Neural cell (in vitro differentiated cells): ENCODE measurements at regions not wholly inside any gene's neighbourhood (a gene's known extent, or its start where the extent isn't known, plus 50 kb on each side); places are given as distances from the start of the nearest gene placed in this dataset.

Experiments used
- H2AFZ ChIP-seq: fragments of 200-600, 300-800 bp; sonication (generic), shearing (Covaris generic); 2 replicates; pipeline ENCODE4 v1.6.0; 2014; ENCODE audit warnings: low read depth, mild to moderate bottlenecking, antibody characterized with exemption, low read length, moderate library complexity
- H3F3A ChIP-seq: fragments of 200-600 bp; shearing (Covaris generic); 2 replicates; pipeline ENCODE4 v1.6.1; 2016; ENCODE audit warnings: mild to moderate bottlenecking, moderate library complexity, mixed read lengths, antibody characterized with exemption, low read length; ENCODE audit not compliant: insufficient read depth, poor library complexity, severe bottlenecking
- H3K27ac ChIP-seq: fragments of 200-600, 300-800 bp; sonication (generic), shearing (Covaris generic); 2 replicates; pipeline ENCODE4 v1.5.1; 2014; ENCODE audit warnings: mild to moderate bottlenecking, low read length, moderate library complexity
- H3K27me3 ChIP-seq: fragments of 300-800, 200-600 bp; sonication (generic), shearing (Covaris generic); 2 replicates; pipeline ENCODE4 v1.6.0; 2014; ENCODE audit warnings: mild to moderate bottlenecking, low read depth, low read length, moderate library complexity; ENCODE audit not compliant: insufficient read depth
- H3K36me3 ChIP-seq: fragments of 300-800, 200-600 bp; sonication (generic), shearing (Covaris generic); 2 replicates; pipeline ENCODE4 v1.5.1; 2014; ENCODE audit warnings: mild to moderate bottlenecking, antibody characterized with exemption, low read length, moderate library complexity; ENCODE audit not compliant: insufficient read depth
- H3K4me2 ChIP-seq: fragments of 300-800, 200-600 bp; sonication (generic), shearing (Covaris generic); 2 replicates; pipeline ENCODE4 v1.6.0; 2014; ENCODE audit warnings: mild to moderate bottlenecking, low read length
- H3K4me3 ChIP-seq: fragments of 300-800, 200-600 bp; sonication (generic), shearing (Covaris generic); 2 replicates; pipeline ENCODE4 v1.5.1; 2014; ENCODE audit warnings: mild to moderate bottlenecking, low read length, moderate library complexity
- H3K79me2 ChIP-seq: fragments of 200-600 bp; shearing (Covaris generic); replicated peaks from 2 replicates; pipeline ENCODE4 v1.6.0; 2014; ENCODE audit warnings: mild to moderate bottlenecking, low read length, moderate library complexity; ENCODE audit not compliant: insufficient read depth
- H3K9ac ChIP-seq: fragments of 300-800, 200-600 bp; sonication (generic), shearing (Covaris generic); 2 replicates; pipeline ENCODE4 v1.6.1; 2016; ENCODE audit warnings: mild to moderate bottlenecking, low read length, mixed read lengths
- H3K9me2 ChIP-seq: fragments of 200-600 bp; shearing (Covaris generic); 2 replicates; pipeline ENCODE4 v1.6.1; 2016; ENCODE audit warnings: mild to moderate bottlenecking, low read length, mixed read lengths; ENCODE audit not compliant: insufficient read depth
- H3K9me3 ChIP-seq: fragments of 200-600, 300-800 bp; sonication (generic), shearing (Covaris generic); 2 replicates; pipeline ENCODE4 v1.6.1; 2016; ENCODE audit warnings: mild to moderate bottlenecking, mixed run types, low read length, moderate library complexity, mixed read lengths
- H4K20me1 ChIP-seq: fragments of 200-600 bp; shearing (Covaris generic); 2 replicates; pipeline ENCODE4 v1.6.1; 2016; ENCODE audit warnings: mild to moderate bottlenecking, mixed run types; ENCODE audit not compliant: insufficient read depth
- EP300 ChIP-seq: fragments of 450-650 bp; conservative IDR thresholded peaks from 2 replicates; pipeline ENCODE4 v1.6.1; 2014; ENCODE audit warnings: antibody characterized with exemption, mild to moderate bottlenecking, moderate library complexity; ENCODE audit not compliant: poor library complexity, severe bottlenecking
- EZH2 ChIP-seq: fragments of 200-600, 300-800 bp; shearing (Covaris generic), sonication (generic); IDR thresholded peaks from 2 replicates; pipeline ENCODE4 v1.6.1; 2014; ENCODE audit warnings: antibody characterized with exemption, low read length, borderline replicate concordance, mild to moderate bottlenecking; ENCODE audit not compliant: insufficient read depth, poor library complexity, severe bottlenecking
- MXI1 ChIP-seq: fragments of 450-650 bp; conservative IDR thresholded peaks from 2 replicates; pipeline ENCODE4 v1.6.1; 2014; ENCODE audit warnings: antibody characterized with exemption, mild to moderate bottlenecking; ENCODE audit not compliant: poor library complexity, severe bottlenecking
- POLR2AphosphoS5 ChIP-seq: IDR thresholded peaks from 2 replicates; pipeline ENCODE4 v1.6.1; 2012
- RAD21 ChIP-seq: fragments of 450-650 bp; conservative IDR thresholded peaks from 2 replicates; pipeline ENCODE4 v1.6.1; 2014; ENCODE audit warnings: antibody characterized with exemption, mild to moderate bottlenecking, moderate library complexity
- SMC3 ChIP-seq: fragments of 450-650 bp; conservative IDR thresholded peaks from 2 replicates; pipeline ENCODE4 v1.6.1; 2014; ENCODE audit warnings: antibody characterized with exemption, mild to moderate bottlenecking, moderate library complexity; ENCODE audit not compliant: poor library complexity
- TAF1 ChIP-seq: IDR thresholded peaks from 2 replicates; pipeline ENCODE4 v1.6.1; 2012; ENCODE audit warnings: low read depth
- TF ChIP-seq, protein P1 (sequence below): fragments of 450-650 bp; IDR thresholded peaks from 2 replicates; pipeline ENCODE4 v1.5.1; 2014; ENCODE audit warnings: antibody characterized with exemption, mild to moderate bottlenecking, moderate library complexity; ENCODE audit not compliant: poor library complexity, severe bottlenecking
- TF ChIP-seq, protein P2 (sequence below): IDR thresholded peaks from 2 replicates; pipeline ENCODE4 v1.6.1; 2012; ENCODE audit warnings: borderline replicate concordance

DNA sequence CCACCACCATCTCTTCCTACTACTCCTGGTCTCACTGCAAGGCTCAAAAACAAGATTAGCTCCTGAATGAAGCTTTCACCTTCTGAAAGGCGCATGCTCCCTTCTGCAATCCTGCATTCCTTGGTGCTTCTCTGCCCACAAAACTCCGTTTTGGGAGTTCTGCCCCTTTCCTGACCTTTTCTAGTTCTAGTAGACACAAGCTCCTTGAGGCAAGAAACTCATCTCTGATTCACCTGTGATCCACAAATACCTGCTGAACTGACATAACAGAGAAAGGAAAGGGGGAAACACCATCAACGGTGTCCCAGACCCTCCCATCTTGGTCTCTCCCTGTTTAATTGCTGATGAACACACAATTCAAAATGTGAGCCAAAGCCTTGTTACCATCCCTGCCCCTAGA lies 64.0 kb upstream of the EGR2 start:
- no peak overlapping the region for H3K4me3 ChIP-seq
- no peak overlapping the region for H3K27ac ChIP-seq
- H3K79me2 ChIP-seq, result no peaks in the 10 kb centered on the region
- H3K4me2 ChIP-seq, result no peak overlapping the region
- no peaks in the 10 kb centered on the region for H3K27me3 ChIP-seq
- H3K9me3 ChIP-seq, result no peaks in the 10 kb centered on the region
- H3F3A ChIP-seq, result no peaks in the 10 kb centered on the region
- H3K9me2 ChIP-seq, result no peaks in the 10 kb centered on the region
- no peak overlapping the region for H2AFZ ChIP-seq
- H3K36me3 ChIP-seq, result no peaks in the 10 kb centered on the region
- TF ChIP-seq EZH2 (no peak), TAF1 (no peak), POLR2AphosphoS5 (no peak), SMC3 (no peak), MXI1 (no peak), EP300 (no peak)
- TF ChIP-seq, protein P1, sequence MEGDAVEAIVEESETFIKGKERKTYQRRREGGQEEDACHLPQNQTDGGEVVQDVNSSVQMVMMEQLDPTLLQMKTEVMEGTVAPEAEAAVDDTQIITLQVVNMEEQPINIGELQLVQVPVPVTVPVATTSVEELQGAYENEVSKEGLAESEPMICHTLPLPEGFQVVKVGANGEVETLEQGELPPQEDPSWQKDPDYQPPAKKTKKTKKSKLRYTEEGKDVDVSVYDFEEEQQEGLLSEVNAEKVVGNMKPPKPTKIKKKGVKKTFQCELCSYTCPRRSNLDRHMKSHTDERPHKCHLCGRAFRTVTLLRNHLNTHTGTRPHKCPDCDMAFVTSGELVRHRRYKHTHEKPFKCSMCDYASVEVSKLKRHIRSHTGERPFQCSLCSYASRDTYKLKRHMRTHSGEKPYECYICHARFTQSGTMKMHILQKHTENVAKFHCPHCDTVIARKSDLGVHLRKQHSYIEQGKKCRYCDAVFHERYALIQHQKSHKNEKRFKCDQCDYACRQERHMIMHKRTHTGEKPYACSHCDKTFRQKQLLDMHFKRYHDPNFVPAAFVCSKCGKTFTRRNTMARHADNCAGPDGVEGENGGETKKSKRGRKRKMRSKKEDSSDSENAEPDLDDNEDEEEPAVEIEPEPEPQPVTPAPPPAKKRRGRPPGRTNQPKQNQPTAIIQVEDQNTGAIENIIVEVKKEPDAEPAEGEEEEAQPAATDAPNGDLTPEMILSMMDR, result no peak
- TF ChIP-seq, protein P2, sequence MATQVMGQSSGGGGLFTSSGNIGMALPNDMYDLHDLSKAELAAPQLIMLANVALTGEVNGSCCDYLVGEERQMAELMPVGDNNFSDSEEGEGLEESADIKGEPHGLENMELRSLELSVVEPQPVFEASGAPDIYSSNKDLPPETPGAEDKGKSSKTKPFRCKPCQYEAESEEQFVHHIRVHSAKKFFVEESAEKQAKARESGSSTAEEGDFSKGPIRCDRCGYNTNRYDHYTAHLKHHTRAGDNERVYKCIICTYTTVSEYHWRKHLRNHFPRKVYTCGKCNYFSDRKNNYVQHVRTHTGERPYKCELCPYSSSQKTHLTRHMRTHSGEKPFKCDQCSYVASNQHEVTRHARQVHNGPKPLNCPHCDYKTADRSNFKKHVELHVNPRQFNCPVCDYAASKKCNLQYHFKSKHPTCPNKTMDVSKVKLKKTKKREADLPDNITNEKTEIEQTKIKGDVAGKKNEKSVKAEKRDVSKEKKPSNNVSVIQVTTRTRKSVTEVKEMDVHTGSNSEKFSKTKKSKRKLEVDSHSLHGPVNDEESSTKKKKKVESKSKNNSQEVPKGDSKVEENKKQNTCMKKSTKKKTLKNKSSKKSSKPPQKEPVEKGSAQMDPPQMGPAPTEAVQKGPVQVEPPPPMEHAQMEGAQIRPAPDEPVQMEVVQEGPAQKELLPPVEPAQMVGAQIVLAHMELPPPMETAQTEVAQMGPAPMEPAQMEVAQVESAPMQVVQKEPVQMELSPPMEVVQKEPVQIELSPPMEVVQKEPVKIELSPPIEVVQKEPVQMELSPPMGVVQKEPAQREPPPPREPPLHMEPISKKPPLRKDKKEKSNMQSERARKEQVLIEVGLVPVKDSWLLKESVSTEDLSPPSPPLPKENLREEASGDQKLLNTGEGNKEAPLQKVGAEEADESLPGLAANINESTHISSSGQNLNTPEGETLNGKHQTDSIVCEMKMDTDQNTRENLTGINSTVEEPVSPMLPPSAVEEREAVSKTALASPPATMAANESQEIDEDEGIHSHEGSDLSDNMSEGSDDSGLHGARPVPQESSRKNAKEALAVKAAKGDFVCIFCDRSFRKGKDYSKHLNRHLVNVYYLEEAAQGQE, result no peak
- H3K9ac ChIP-seq, result no peak overlapping the region
- H4K20me1 ChIP-seq, result no peaks in the 10 kb centered on the region

DNA sequence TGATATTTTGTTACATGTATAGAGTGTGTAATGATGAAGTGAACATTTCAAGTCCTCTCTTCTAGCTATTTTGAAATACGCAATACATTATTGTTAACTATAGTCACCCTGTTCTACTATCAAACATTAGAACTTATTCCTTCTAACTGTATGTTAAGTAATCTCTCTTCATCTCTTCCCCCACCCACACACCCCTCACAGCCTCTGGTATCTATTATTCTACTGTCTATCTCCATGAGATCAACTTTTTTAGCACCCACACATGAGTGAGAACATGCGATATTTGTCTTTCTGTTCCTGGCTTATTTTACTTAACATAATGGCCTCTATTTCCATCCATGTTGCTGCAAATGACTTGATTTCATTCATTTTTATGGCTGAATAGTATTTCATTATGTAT lies 57.7 kb upstream of the EGR2 start:
- H3K9me3 ChIP-seq, result no peaks in the 10 kb centered on the region
- no peaks in the 10 kb centered on the region for H3K36me3 ChIP-seq
- H3K79me2 ChIP-seq, result no peaks in the 10 kb centered on the region
- H3F3A ChIP-seq, result no peaks in the 10 kb centered on the region
- H3K27me3 ChIP-seq, result no peaks in the 10 kb centered on the region
- no peak overlapping the region for H3K4me3 ChIP-seq
- no peak overlapping the region for H3K9ac ChIP-seq
- H3K27ac ChIP-seq, result no peak overlapping the region
- no peaks in the 10 kb centered on the region for H3K9me2 ChIP-seq
- no peak overlapping the region for H2AFZ ChIP-seq
- no peaks in the 10 kb centered on the region for H4K20me1 ChIP-seq
- TF ChIP-seq SMC3 (no peak), EZH2 (no peak), EP300 (no peak), RAD21 (no peak)
- TF ChIP-seq, protein P2, result no peak
- no peak overlapping the region for H3K4me2 ChIP-seq
